SW480 (cell line): ENCODE measurements at regions not wholly inside any gene's neighbourhood (a gene's known extent, or its start where the extent isn't known, plus 50 kb on each side); places are given as distances from the start of the nearest gene placed in this dataset.
"Not testable (repeated sequence)": the region's sequence is repeated elsewhere in the genome, so short reads cannot be mapped to it uniquely, and the experiment has no call there.

Source experiments
- DNase-seq: peaks from one replicate; pipeline ENCODE4 v3.0.0-alpha.2; 2016; ENCODE audit warnings: low spot score

- no peak for DNase-seq
Observed at GRCh38 chr9:24071716-24072115, 245.7 kb upstream of the ELAVL2 start.

DNA sequence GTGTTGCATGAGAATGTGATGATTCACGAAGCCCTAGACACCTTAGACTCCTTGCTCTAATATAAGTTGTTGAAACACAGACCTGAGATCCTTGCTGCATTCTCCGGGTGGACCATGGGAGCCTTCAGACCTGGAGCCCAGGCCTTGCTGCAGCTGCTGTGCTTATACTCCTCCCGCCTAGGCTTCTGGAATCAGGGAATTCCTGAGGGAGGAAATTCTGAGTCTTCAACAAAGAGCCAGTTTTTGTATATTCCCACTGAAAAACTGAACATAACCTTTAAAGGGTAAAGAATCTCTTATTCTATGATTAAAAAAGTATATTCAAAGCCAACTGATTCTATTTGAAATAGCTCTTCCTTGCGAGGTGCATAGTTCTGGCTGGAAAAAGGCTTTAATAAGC is 245.1 kb upstream of the ELAVL2 start:
- no peak for DNase-seq

GRCh38 chr9:24067107-24067506 is 241.1 kb upstream of the ELAVL2 start:
- not testable (repeated sequence) for DNase-seq

GRCh38 chr9:24059651-24060050 is 233.6 kb upstream of the ELAVL2 start:
- DNase-seq, result no peak

GRCh38 chr9:24051587-24051986 is 225.5 kb upstream of the ELAVL2 start:
- no peak for DNase-seq

DNA sequence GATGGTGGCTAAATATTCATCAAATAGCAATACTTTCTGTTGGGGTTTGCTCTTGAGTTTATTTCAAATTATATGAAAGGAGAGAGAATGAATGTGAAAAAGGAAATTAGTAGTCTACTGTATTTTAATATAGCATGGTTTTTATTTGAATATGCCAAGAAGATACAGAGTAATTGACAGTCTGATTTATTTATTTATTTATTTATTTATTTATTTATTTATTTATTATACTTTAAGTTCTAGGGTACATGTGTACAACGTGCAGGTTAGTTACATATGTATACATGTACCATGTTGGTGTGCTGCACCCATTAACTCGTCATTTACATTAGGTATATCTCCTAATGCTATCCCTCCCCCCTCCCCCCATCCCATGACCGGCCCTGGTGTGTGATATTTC is 224.2 kb upstream of the ELAVL2 start:
- DNase-seq, result not testable (repeated sequence)

DNA sequence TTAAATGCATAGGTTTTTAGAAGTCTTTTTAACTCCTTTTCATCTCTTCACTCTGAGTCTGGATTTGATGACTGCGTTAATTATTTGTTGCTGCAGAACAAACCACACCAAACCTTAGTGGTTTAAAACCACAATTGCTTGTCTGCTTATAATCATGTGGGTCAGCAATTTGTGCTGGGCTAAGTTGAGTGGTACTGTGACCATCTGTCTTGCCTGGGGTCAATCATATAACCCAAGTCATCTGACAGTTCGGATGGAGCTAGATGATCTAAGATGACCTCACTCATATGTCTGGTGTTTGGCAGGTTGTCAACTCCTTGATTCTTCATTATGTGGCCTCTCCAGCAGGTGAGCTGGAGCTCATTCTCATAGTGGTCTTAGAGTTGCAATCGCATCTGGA is 219.1 kb upstream of the ELAVL2 start:
- DNase-seq, result no peak

DNA sequence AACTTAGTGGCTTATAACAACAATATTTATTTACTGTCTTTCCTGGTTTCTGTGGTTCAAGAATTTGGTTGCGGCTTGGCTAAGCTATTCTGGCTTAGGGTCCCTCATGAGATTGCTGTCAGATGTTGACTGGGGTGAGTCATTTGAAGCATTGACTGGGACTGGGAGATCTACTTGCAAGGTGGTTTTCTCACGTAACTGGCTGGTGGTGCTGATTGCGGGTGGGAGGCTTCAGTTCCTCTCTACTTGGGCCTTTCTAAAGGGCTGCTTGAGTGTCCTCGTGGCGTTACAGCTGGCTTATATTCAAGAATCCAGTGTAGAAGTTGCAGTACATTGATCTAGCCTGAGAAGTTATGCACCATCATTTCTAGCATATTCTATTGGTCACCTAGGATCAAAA is 218.5 kb upstream of the ELAVL2 start:
- DNase-seq, result no peak

- no peak for DNase-seq
Observed at GRCh38 chr9:24041160-24041690, 215.2 kb upstream of the ELAVL2 start.

DNA sequence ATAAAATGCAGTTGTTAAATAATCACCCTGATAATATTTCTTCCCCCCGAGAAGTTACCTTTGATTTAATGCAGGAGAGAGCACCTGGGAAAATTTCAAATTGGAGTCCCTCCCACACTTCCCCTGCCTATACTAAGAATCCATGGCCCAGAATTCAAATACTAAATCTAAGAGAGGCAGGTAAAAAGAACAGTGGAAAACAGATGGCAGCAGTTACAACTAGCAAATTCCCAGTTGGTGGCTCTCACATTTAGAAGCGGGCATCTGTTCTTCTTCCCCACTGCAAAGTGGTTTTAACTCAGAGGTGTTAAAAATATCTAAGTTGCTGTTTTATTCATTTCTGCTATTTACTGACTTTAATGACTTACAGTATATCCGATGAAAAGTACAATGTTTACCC is 210.4 kb upstream of the ELAVL2 start:
- DNase-seq, result no peak

DNA sequence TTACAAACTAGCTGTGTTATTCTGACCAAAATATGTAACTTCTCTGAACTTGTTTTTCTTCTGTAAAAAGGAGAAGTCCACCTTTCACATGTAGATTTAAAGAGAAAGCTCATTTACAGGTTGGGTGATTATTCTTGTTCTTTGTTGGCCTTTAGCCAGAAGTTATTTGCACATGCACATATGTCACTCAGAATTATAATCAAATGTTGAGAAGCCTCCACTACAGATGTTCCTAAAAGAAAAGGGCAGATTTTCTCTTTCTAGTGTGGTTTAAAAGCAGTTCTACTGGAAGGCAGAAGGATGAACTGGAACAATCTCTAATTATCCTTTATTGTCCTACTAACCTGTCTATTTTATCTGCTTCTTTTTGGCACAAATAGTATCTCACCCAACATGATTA is 209.8 kb upstream of the ELAVL2 start:
- no peak for DNase-seq

- DNase-seq, result no peak
Observed at GRCh38 chr9:24011881-24012280, 185.8 kb upstream of the ELAVL2 start.

DNA sequence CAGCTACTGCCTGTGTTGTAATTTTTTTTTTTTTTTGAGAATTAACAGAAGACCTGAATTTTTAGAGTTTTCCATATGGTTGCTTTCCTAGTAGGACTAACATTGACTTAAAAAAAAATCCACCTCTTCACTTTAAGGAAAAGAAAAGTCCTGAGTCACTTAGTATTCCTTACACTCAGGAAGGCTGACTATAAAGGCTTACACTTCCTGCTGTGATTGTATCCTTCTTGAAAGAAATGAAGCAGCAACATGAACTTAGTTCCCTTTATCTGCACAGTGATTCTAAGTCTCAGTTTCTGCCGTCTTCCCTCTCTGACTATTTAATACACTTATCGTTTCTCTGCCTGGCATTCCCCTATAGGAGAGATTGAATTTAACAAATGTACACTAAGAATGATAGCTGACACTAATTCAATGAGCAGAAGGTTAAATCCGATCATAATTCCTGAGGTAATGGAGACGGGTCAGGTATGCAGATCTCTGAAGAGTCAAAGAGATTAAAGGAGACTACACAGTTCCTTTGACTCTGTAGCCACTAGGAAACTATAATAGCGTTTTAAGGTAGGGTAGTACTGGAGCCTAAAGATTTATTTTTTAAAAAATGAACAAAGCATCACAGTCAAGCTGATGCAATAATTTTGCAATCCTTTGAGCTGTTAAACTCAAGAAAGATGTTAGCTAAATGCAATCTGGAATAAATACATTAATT is 185.1 kb upstream of the ELAVL2 start:
- DNase-seq, result no peak

DNA sequence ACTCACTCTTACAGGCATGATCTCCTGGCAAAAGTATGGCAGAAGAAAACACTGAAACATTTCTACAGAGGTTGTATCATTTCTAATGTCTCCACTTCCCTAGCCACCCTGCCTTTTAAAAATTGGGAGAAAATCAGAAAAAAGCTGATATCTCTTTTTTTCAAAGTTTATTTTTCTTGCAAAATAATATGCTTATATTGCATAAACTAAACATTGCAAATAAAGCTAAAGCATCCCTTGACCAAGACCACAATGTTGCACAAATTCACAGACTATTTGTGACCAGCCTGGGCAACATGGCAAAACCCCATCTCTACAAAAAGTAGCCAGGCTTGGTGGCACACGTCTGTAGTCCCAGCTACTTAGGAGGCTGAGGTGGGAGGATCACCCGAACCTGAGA is 183.3 kb upstream of the ELAVL2 start:
- DNase-seq, result no peak

GRCh38 chr9:24007185-24007584 is 181.1 kb upstream of the ELAVL2 start:
- no peak for DNase-seq

DNA sequence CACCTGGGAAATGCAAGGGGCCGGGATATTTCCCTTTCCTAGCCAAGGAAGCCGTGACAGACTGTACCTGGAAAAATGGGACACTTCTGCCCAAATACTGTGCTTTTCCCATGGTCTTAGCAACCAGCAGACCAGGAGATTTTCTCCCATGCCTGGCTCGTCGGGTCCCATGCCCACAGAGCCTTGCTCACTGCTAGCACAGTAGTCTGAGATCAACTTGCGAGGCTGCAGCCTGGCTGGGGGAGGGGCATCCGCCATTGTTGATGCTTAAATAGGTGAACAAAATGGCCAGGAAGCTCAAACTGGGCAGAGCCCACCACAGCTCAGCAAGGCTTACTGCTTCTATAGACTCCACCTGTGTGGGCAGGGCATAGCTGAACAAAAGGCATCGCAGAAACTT is 165.8 kb upstream of the ELAVL2 start:
- DNase-seq, result not testable (repeated sequence)

DNA sequence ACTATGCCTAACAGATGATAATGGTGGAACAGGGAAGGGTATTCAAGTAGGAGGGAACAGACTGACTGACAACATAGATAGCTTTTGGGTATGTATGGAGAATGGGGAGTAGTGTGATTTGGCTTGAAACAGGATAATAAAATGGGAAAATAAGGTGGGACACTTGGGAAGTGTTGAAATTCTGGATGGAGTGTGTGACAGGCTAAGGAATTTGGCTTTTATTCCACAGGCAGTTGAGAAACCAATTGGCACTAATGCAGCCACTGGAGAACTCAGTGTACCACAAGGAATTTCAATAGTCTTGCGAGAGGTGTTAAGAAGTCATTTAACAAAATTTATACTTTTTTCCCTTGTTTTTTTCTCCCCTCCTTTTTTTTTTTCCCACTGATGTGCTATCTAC is 153.5 kb upstream of the ELAVL2 start:
- no peak for DNase-seq

- DNase-seq, result no peak
Observed at GRCh38 chr9:23962101-23962500, 136.1 kb upstream of the ELAVL2 start.

DNA sequence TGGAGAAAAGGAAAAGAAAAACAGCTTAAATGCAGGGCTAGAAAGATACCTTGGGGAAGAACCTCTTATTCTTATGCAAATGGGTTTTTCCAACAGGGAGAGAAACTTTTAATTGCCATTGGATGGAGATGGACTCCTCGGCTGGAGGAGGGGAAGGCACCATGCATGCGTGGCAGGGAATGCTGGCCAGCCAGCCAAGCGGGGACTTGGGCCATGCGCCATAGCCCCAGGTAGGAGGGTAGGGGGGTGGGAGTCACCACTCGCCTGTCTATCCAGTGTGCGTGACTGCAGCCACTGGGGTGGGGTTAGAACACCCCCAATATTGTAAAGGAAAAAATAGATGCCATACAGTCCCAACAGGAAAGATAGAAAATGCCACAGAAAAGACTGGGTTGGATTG is 119.9 kb upstream of the ELAVL2 start:
- no peak for DNase-seq

DNA sequence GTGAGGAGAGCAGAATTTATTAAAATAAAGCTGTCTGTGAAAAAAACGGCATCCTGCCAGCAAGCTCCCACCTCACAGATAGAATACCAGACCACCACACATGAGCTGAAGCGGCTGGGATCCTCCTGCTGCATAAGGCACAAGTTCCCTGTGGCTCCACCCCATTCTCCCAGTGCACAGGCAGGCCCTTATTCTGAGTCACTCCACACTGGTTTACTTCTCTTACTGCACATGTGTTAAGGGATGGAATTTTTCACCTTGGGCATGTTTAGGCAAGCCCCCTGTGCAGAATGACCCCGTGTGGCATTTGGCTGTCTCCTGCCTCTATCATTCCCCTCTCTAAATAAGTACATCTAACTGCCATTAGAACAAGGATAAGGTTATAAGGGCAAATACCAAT is 115.0 kb upstream of the ELAVL2 start:
- DNase-seq, result no peak

DNA sequence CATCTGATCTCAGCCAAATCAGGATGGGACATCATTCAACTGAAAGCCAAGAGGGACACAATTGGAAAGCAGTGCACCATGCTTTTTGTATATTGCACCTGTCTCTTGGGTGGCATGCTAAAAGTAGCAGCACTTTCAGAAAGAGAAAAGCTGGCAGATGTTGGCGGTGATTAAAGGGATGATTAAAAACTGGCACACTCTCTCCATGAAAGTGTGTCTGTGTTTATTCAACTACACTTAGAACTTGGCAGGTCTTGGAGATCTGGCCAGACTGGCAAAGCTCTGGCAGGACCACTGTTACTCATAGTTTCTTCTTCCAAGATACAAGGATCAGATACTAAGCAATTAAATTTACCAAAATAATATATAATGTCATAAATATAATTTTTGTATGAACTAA is 112.9 kb upstream of the ELAVL2 start:
- DNase-seq, result no peak

DNA sequence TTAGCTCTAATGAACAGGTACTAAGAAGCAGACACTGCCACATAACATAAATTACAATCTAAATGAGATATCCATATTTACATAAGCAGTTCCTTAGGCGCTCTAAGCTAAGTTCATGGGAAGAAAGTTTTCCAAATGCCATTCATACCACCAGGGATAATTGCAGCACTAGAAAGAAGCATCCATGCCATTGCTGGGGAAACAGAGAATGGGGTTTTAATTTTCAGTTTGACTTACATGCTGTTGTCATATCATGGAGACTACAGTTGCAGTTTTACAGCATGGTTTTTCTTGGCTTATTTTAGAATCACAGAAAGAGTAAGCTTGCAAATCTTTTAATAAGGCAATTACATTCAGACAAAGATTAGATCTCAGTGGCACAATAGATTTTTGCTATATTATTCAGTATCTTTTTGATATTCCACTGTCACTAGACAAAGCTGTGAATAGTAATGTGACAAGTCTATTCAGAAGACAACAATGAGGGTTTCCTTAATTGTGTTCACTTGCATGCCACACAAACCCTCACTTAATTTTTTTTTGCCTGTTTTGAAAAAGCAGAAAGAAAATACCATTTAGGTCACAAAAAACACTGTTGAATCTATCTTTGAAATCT is 108.4 kb upstream of the ELAVL2 start:
- no peak for DNase-seq

- no peak for DNase-seq
Observed at GRCh38 chr9:23933348-23933747, 107.3 kb upstream of the ELAVL2 start.

GRCh38 chr9:23926368-23926767 is 100.3 kb upstream of the ELAVL2 start:
- DNase-seq, result no peak
